Mucosa of stomach (tissue), 1 donor: ENCODE measurements at regions not wholly inside any gene's neighbourhood (a gene's known extent, or its start where the extent isn't known, plus 50 kb on each side); places are given as distances from the start of the nearest gene placed in this dataset.

Source experiments
- H3K27me3 ChIP-seq: one replicate; pipeline ENCODE4 v1.7.0; 2013; ENCODE audit warnings: mild to moderate bottlenecking, low read length; ENCODE audit not compliant: control insufficient read depth, insufficient read depth
- H3K36me3 ChIP-seq: one replicate; pipeline ENCODE4 v1.7.0; 2013; ENCODE audit warnings: low read length; ENCODE audit not compliant: control insufficient read depth, insufficient read depth
- H3K4me1 ChIP-seq: one replicate; pipeline ENCODE4 v1.7.0; 2013; ENCODE audit warnings: mild to moderate bottlenecking, low read length; ENCODE audit not compliant: control insufficient read depth, insufficient read depth
- H3K4me3 ChIP-seq: one replicate; pipeline ENCODE4 v1.7.0; 2013; ENCODE audit warnings: low read length
- H3K9ac ChIP-seq: one replicate; pipeline ENCODE4 v1.7.0; 2013; ENCODE audit warnings: mild to moderate bottlenecking, low read length, moderate library complexity
- H3K9me3 ChIP-seq: one replicate; pipeline ENCODE4 v1.7.0; 2013; ENCODE audit warnings: mild to moderate bottlenecking, low read length, moderate library complexity; ENCODE audit not compliant: control insufficient read depth
- donor health status: Pancreatic carcinoma.

GRCh38 chr12:77273898-77274297, 208.5 kb upstream of the E2F7 start:
- no peaks in the 10 kb centered on the region for H3K9me3 ChIP-seq

GRCh38 chr12:77256956-77257355, 191.6 kb upstream of the E2F7 start:
- H3K4me3 ChIP-seq = no peak overlapping the region
- no peaks in the 10 kb centered on the region for H3K27me3 ChIP-seq
- no peaks in the 10 kb centered on the region for H3K4me1 ChIP-seq
- no peak overlapping the region for H3K9ac ChIP-seq
- H3K36me3 ChIP-seq = no peaks in the 10 kb centered on the region
- H3K9me3 ChIP-seq = no peaks in the 10 kb centered on the region

More at GRCh38 chr12:77273898-77274297, 208.5 kb upstream of the E2F7 start:
- Histone ChIP-seq H3K4me1 (no peaks in the 10 kb centered on the region), H3K27me3 (no peaks in the 10 kb centered on the region), H3K9ac (no peak overlapping the region), H3K36me3 (no peaks in the 10 kb centered on the region), H3K4me3 (no peak overlapping the region)

GRCh38 chr12:77253321-77253720, 188.0 kb upstream of the E2F7 start:
- Histone ChIP-seq H3K27me3 (no peaks in the 10 kb centered on the region), H3K4me3 (no peak overlapping the region), H3K9me3 (no peaks in the 10 kb centered on the region), H3K9ac (no peak overlapping the region), H3K36me3 (no peaks in the 10 kb centered on the region), H3K4me1 (no peaks in the 10 kb centered on the region)

- Histone ChIP-seq H3K36me3 (no peaks in the 10 kb centered on the region), H3K4me1 (no peaks in the 10 kb centered on the region), H3K4me3 (no peak overlapping the region)
Measured at GRCh38 chr12:77251799-77252198, 186.4 kb upstream of the E2F7 start.

GRCh38 chr12:77249892-77250291, 184.5 kb upstream of the E2F7 start:
- Histone ChIP-seq H3K4me3 (no peak overlapping the region), H3K27me3 (no peaks in the 10 kb centered on the region), H3K9me3 (no peaks in the 10 kb centered on the region), H3K4me1 (no peaks in the 10 kb centered on the region), H3K36me3 (no peaks in the 10 kb centered on the region), H3K9ac (no peak overlapping the region)

More at GRCh38 chr12:77251799-77252198, 186.4 kb upstream of the E2F7 start:
- Histone ChIP-seq H3K9ac (no peak overlapping the region), H3K9me3 (no peaks in the 10 kb centered on the region), H3K27me3 (no peaks in the 10 kb centered on the region)

GRCh38 chr12:77248036-77248435, 182.7 kb upstream of the E2F7 start:
- no peaks in the 10 kb centered on the region for H3K36me3 ChIP-seq
- no peak overlapping the region for H3K9ac ChIP-seq
- H3K4me1 ChIP-seq = no peaks in the 10 kb centered on the region
- H3K27me3 ChIP-seq = no peaks in the 10 kb centered on the region
- no peaks in the 10 kb centered on the region for H3K9me3 ChIP-seq
- H3K4me3 ChIP-seq = no peak overlapping the region

GRCh38 chr12:77247542-77247941, 182.2 kb upstream of the E2F7 start:
- no peaks in the 10 kb centered on the region for H3K36me3 ChIP-seq

DNA sequence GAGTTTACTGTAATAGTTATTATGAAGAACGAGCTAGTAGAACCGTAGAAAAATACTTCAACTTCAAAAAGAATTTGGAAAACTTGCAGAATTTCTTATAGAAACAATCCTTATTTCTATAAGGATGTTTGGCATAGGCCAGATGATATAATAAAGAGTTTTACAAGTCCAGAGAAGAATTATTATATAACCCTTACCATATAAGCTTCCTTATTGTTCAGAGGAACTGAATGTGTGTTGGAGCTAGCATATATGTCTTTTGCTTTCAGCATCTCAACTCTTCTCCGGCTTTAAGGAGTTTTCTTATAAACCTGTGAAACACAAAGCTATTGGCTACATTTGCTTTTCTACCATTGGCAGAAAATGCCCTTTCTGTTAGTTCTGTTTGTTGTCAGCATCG, 178.0 kb upstream of the E2F7 start:
- H3K27me3 ChIP-seq = no peaks in the 10 kb centered on the region
- H3K36me3 ChIP-seq = no peaks in the 10 kb centered on the region

More at GRCh38 chr12:77247542-77247941, 182.2 kb upstream of the E2F7 start:
- H3K9me3 ChIP-seq = no peaks in the 10 kb centered on the region
- H3K27me3 ChIP-seq = no peaks in the 10 kb centered on the region
- no peak overlapping the region for H3K4me3 ChIP-seq
- no peaks in the 10 kb centered on the region for H3K4me1 ChIP-seq
- H3K9ac ChIP-seq = no peak overlapping the region

GRCh38 chr12:77239617-77240016, 174.2 kb upstream of the E2F7 start:
- Histone ChIP-seq H3K9me3 (no peaks in the 10 kb centered on the region), H3K4me3 (no peak overlapping the region), H3K36me3 (no peaks in the 10 kb centered on the region), H3K4me1 (no peaks in the 10 kb centered on the region), H3K9ac (no peak overlapping the region), H3K27me3 (no peaks in the 10 kb centered on the region)

More for the DNA sequence above, 178.0 kb upstream of the E2F7 start:
- Histone ChIP-seq H3K4me3 (no peak overlapping the region), H3K4me1 (no peaks in the 10 kb centered on the region), H3K9ac (no peak overlapping the region), H3K9me3 (no peaks in the 10 kb centered on the region)

GRCh38 chr12:77238335-77238734, 173.0 kb upstream of the E2F7 start:
- Histone ChIP-seq H3K36me3 (no peaks in the 10 kb centered on the region), H3K9me3 (no peaks in the 10 kb centered on the region), H3K9ac (no peak overlapping the region), H3K4me3 (no peak overlapping the region), H3K27me3 (no peaks in the 10 kb centered on the region), H3K4me1 (no peaks in the 10 kb centered on the region)

DNA sequence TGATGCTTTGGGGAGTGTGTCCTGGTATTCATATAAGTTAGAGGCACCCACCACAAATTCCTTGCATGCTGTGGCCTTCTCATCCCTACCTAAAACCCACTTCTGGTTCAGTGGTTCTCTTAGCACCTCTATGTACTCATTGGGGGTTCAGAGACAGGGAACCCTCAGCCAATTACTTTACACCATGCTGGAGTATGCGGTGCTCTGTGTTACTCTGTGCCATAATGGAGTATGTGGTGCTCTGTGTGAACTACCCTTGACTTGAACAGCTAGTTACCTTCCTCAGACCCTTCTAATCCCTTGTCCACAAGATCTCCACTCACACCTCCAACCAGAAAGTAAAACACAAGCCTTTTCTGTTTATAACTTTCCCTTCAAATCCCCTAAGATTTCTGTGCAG, 172.5 kb upstream of the E2F7 start:
- Histone ChIP-seq H3K4me3 (no peak overlapping the region), H3K27me3 (no peaks in the 10 kb centered on the region), H3K9me3 (no peaks in the 10 kb centered on the region), H3K9ac (no peak overlapping the region), H3K4me1 (no peaks in the 10 kb centered on the region), H3K36me3 (no peaks in the 10 kb centered on the region)

GRCh38 chr12:77236066-77236465, 170.7 kb upstream of the E2F7 start:
- H3K36me3 ChIP-seq = no peaks in the 10 kb centered on the region
- H3K27me3 ChIP-seq = no peaks in the 10 kb centered on the region
- no peak overlapping the region for H3K9ac ChIP-seq
- H3K4me3 ChIP-seq = no peak overlapping the region
- peaks cover 10% of the 10 kb centered on the region for H3K4me1 ChIP-seq
- H3K9me3 ChIP-seq = no peaks in the 10 kb centered on the region

GRCh38 chr12:77232045-77232444, 166.7 kb upstream of the E2F7 start:
- H3K36me3 ChIP-seq = no peaks in the 10 kb centered on the region
- H3K4me1 ChIP-seq = peaks cover 17% of the 10 kb centered on the region
- H3K9me3 ChIP-seq = no peaks in the 10 kb centered on the region
- no peak overlapping the region for H3K9ac ChIP-seq
- H3K4me3 ChIP-seq = no peak overlapping the region
- H3K27me3 ChIP-seq = no peaks in the 10 kb centered on the region
